ENCODE measurements at regions not wholly inside any gene's neighbourhood (a gene's known extent, or its start where the extent isn't known, plus 50 kb on each side); places are given as distances from the start of the nearest gene placed in this dataset.

GRCh38 chr7:67392596-67393438 lies 396.2 kb downstream of the TYW1 start:
- TF ChIP-seq CTCF (IDR thresholded peaks at IDR 0.05; ENCODE audit: borderline replicate concordance, extremely low read depth, low read length, poor library complexity, severe bottlenecking), result no peak
- TF ChIP-seq EZH2 (IDR thresholded peaks at IDR 0.05; ENCODE audit: borderline replicate concordance, low read depth, low read length, severe bottlenecking), result no peak

Data from DND-41 (cell line).